ENCODE measurements at regions not wholly inside any gene's neighbourhood (a gene's known extent, or its start where the extent isn't known, plus 50 kb on each side); places are given as distances from the start of the nearest gene placed in this dataset.

DNA sequence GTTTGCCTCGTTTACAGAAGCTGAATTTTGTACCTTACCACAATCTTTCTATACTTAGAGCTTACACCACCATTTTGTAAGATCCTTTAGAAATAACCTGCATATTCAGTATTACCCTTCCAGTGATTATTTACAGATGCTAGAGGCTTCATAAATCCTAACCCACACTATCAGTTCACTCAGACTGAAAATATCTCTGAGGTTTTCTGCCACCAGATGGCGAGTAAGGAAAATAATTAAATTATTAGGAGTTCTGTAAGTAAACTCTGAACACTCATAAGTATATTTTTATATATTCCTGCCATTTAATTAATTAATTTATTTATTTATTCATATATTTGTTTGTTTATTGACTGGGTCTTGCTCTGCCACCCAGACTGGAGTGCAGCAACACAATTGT, 1635.2 kb downstream of the PLA2G4A start:
- Histone ChIP-seq H3K4me1 (ENCODE audit: control insufficient read depth in 4 of 4, insufficient read depth in 4 of 4, low read length in 3 of 4) (no peaks in the 10 kb centered on the region), H3K9me3 (ENCODE audit: control insufficient read depth in 4 of 4, low read length in 3 of 4) (no peaks in the 10 kb centered on the region), H3K36me3 (ENCODE audit: control insufficient read depth in 4 of 4, insufficient read depth in 3 of 4, low read depth in 1 of 4, low read length in 3 of 4) (no peaks in the 10 kb centered on the region), H3K27me3 (ENCODE audit: control insufficient read depth in 4 of 4, insufficient read depth in 4 of 4, low read length in 3 of 4) (no peaks in the 10 kb centered on the region), H3K9ac (ENCODE audit: low read depth in 1 of 2, low read length in 2 of 2) (no peak overlapping the region), H3K4me3 (ENCODE audit: low read depth in 1 of 3, low read length in 3 of 3) (no peak overlapping the region), H3K27ac (ENCODE audit: low read depth in 1 of 2, low read length in 2 of 2) (no peak overlapping the region)
- TF ChIP-seq, protein P1, sequence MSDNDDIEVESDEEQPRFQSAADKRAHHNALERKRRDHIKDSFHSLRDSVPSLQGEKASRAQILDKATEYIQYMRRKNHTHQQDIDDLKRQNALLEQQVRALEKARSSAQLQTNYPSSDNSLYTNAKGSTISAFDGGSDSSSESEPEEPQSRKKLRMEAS (IDR thresholded peaks at IDR 0.05) = no peak
- TF ChIP-seq JUND (IDR thresholded peaks at IDR 0.05) = no peak
- TF ChIP-seq, protein P2, sequence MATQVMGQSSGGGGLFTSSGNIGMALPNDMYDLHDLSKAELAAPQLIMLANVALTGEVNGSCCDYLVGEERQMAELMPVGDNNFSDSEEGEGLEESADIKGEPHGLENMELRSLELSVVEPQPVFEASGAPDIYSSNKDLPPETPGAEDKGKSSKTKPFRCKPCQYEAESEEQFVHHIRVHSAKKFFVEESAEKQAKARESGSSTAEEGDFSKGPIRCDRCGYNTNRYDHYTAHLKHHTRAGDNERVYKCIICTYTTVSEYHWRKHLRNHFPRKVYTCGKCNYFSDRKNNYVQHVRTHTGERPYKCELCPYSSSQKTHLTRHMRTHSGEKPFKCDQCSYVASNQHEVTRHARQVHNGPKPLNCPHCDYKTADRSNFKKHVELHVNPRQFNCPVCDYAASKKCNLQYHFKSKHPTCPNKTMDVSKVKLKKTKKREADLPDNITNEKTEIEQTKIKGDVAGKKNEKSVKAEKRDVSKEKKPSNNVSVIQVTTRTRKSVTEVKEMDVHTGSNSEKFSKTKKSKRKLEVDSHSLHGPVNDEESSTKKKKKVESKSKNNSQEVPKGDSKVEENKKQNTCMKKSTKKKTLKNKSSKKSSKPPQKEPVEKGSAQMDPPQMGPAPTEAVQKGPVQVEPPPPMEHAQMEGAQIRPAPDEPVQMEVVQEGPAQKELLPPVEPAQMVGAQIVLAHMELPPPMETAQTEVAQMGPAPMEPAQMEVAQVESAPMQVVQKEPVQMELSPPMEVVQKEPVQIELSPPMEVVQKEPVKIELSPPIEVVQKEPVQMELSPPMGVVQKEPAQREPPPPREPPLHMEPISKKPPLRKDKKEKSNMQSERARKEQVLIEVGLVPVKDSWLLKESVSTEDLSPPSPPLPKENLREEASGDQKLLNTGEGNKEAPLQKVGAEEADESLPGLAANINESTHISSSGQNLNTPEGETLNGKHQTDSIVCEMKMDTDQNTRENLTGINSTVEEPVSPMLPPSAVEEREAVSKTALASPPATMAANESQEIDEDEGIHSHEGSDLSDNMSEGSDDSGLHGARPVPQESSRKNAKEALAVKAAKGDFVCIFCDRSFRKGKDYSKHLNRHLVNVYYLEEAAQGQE (IDR thresholded peaks at IDR 0.05) = no peak
- TF ChIP-seq, protein P3, sequence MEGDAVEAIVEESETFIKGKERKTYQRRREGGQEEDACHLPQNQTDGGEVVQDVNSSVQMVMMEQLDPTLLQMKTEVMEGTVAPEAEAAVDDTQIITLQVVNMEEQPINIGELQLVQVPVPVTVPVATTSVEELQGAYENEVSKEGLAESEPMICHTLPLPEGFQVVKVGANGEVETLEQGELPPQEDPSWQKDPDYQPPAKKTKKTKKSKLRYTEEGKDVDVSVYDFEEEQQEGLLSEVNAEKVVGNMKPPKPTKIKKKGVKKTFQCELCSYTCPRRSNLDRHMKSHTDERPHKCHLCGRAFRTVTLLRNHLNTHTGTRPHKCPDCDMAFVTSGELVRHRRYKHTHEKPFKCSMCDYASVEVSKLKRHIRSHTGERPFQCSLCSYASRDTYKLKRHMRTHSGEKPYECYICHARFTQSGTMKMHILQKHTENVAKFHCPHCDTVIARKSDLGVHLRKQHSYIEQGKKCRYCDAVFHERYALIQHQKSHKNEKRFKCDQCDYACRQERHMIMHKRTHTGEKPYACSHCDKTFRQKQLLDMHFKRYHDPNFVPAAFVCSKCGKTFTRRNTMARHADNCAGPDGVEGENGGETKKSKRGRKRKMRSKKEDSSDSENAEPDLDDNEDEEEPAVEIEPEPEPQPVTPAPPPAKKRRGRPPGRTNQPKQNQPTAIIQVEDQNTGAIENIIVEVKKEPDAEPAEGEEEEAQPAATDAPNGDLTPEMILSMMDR (IDR thresholded peaks at IDR 0.05; ENCODE audit: low read depth, low read length, missing input control) = no peak
- no peak for TF ChIP-seq RAD21 (IDR thresholded peaks at IDR 0.05)
- TF ChIP-seq SP1 (IDR thresholded peaks at IDR 0.05) = no peak
- TF ChIP-seq FOXA2 (IDR thresholded peaks at IDR 0.05) = no peak
- no peak for TF ChIP-seq HNF4A (conservative IDR thresholded peaks at IDR 0.05)
- TF ChIP-seq, protein P4, sequence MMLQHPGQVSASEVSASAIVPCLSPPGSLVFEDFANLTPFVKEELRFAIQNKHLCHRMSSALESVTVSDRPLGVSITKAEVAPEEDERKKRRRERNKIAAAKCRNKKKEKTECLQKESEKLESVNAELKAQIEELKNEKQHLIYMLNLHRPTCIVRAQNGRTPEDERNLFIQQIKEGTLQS (IDR thresholded peaks at IDR 0.05) = no peak
- no peak for TF ChIP-seq HNF4G (IDR thresholded peaks at IDR 0.05)
- no peak for TF ChIP-seq YY1 (IDR thresholded peaks at IDR 0.05)
- DNase-seq (ENCODE audit: low spot score) = no peak
- WGBS = 56% methylated on average over 2 of the region's 2 CpGs

DNA sequence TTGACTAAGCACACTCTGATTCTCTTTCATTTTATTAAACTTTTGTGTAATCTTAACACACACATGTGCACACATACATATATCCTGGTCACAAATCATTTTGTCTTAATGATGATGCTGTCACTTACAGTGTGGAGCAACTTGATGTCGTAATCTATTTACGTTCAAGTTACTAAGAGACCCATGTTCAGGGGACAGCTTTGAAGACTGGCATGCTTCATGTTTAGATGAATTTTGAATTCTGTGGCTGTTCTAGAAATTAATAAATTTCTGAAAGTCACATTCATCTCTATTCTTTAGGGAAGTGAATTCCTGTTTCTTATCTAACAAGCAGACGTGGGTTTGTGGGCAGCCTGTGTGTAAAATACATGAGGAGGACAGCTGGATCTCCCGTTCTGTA, 1637.8 kb downstream of the PLA2G4A start:
- Histone ChIP-seq H3K27ac (ENCODE audit: low read depth in 1 of 2, low read length in 2 of 2) (no peak overlapping the region), H3K27me3 (ENCODE audit: control insufficient read depth in 4 of 4, insufficient read depth in 4 of 4, low read length in 3 of 4) (no peaks in the 10 kb centered on the region), H3K36me3 (ENCODE audit: control insufficient read depth in 4 of 4, insufficient read depth in 3 of 4, low read depth in 1 of 4, low read length in 3 of 4) (no peaks in the 10 kb centered on the region), H3K9ac (ENCODE audit: low read depth in 1 of 2, low read length in 2 of 2) (no peak overlapping the region), H3K9me3 (ENCODE audit: control insufficient read depth in 4 of 4, low read length in 3 of 4) (no peaks in the 10 kb centered on the region), H3K4me3 (ENCODE audit: low read depth in 1 of 3, low read length in 3 of 3) (no peak overlapping the region), H3K4me1 (ENCODE audit: control insufficient read depth in 4 of 4, insufficient read depth in 4 of 4, low read length in 3 of 4) (no peaks in the 10 kb centered on the region)
- no peak for DNase-seq (ENCODE audit: low spot score)
- TF ChIP-seq SP1 (IDR thresholded peaks at IDR 0.05) = no peak
- TF ChIP-seq, protein P5, sequence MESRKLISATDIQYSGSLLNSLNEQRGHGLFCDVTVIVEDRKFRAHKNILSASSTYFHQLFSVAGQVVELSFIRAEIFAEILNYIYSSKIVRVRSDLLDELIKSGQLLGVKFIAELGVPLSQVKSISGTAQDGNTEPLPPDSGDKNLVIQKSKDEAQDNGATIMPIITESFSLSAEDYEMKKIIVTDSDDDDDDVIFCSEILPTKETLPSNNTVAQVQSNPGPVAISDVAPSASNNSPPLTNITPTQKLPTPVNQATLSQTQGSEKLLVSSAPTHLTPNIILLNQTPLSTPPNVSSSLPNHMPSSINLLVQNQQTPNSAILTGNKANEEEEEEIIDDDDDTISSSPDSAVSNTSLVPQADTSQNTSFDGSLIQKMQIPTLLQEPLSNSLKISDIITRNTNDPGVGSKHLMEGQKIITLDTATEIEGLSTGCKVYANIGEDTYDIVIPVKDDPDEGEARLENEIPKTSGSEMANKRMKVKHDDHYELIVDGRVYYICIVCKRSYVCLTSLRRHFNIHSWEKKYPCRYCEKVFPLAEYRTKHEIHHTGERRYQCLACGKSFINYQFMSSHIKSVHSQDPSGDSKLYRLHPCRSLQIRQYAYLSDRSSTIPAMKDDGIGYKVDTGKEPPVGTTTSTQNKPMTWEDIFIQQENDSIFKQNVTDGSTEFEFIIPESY (IDR thresholded peaks at IDR 0.05) = no peak
- TF ChIP-seq RXRA (IDR thresholded peaks at IDR 0.05) = no peak
- TF ChIP-seq, protein P1 (IDR thresholded peaks at IDR 0.05) = no peak
- TF ChIP-seq EGR1 (IDR thresholded peaks at IDR 0.05; ENCODE audit: low read depth in 2 of 2) = no peak
- TF ChIP-seq, protein P3 (IDR thresholded peaks at IDR 0.05; ENCODE audit: low read depth, low read length, missing input control) = no peak
- TF ChIP-seq, protein P4 (IDR thresholded peaks at IDR 0.05) = no peak
- TF ChIP-seq, protein P2 (IDR thresholded peaks at IDR 0.05) = no peak
- no peak for TF ChIP-seq TAF1 (conservative IDR thresholded peaks at IDR 0.05)
- no peak for TF ChIP-seq YY1 (IDR thresholded peaks at IDR 0.05)
- TF ChIP-seq HNF4A (conservative IDR thresholded peaks at IDR 0.05) = no peak
- no peak for TF ChIP-seq FOXA1 (IDR thresholded peaks at IDR 0.05)
- 68% methylated on average over 4 of the region's 4 CpGs for WGBS

Measured in liver (tissue), 8 donors.